Spleen (tissue), 11 donors: ENCODE measurements at regions not wholly inside any gene's neighbourhood (a gene's known extent, or its start where the extent isn't known, plus 50 kb on each side); places are given as distances from the start of the nearest gene placed in this dataset.

Experiments
- DNase-seq: peaks from one replicate; pipeline ENCODE4 v3.0.0-alpha.2; 2020
- H3K27ac ChIP-seq, 8 donors: fragments of 200-600 bp; sonication (generic) in 7 of 8; 1 replicate in 4 of 8; 2 replicates in 4 of 8; pipeline versions ENCODE4 v1.5.0 to v1.8.0; 2016 to 2021; ENCODE audit warnings: inconsistent platforms in 4 of 8, mild to moderate bottlenecking in 4 of 8, moderate library complexity in 1 of 8
- H3K27me3 ChIP-seq, 7 donors: fragments of 200-600 bp; sonication (generic) in 6 of 7; replicated peaks in 1 of 7; 1 replicate in 4 of 7; 2 replicates in 3 of 7; pipeline versions ENCODE4 v1.5.0 to v1.8.0; 2016 to 2021; ENCODE audit warnings: inconsistent platforms in 3 of 7, mild to moderate bottlenecking in 1 of 7
- H3K36me3 ChIP-seq, 6 donors: fragments of 200-600 bp; sonication (generic) in 5 of 6; 1 replicate in 4 of 6; 2 replicates in 2 of 6; pipeline versions ENCODE4 v1.5.0 to v1.8.0; 2016 to 2021; ENCODE audit warnings: inconsistent platforms in 2 of 6
- H3K4me1 ChIP-seq, 6 donors: fragments of 200-600 bp; sonication (generic) in 5 of 6; 1 replicate in 3 of 6; 2 replicates in 3 of 6; pipeline versions ENCODE4 v1.5.0 to v1.8.0; 2016 to 2021; ENCODE audit warnings: inconsistent platforms in 3 of 6
- H3K4me3 ChIP-seq, 8 donors: fragments of 200-600 bp; sonication (generic) in 7 of 8; 1 replicate in 4 of 8; 2 replicates in 4 of 8; pipeline versions ENCODE4 v1.5.0 to v1.8.0; 2016 to 2021; ENCODE audit warnings: inconsistent platforms in 4 of 8, mild to moderate bottlenecking in 4 of 8, moderate library complexity in 2 of 8
- H3K9me3 ChIP-seq, 8 donors: fragments of 200-600 bp; sonication (generic) in 7 of 8; 1 replicate in 4 of 8; 2 replicates in 4 of 8; pipeline versions ENCODE4 v1.5.0 to v1.8.0; 2016 to 2021; ENCODE audit warnings: inconsistent platforms in 4 of 8
- CTCF ChIP-seq, 11 experiments: fragments of 200-600 bp in 7 of 11; fragments of 450-650 bp in 4 of 11; sonication (generic) in 4 of 11; IDR thresholded peaks in 8 of 11; conservative IDR thresholded peaks in 3 of 11; 1 replicate in 7 of 11; 2 replicates in 4 of 11; pipeline versions ENCODE4 v1.4.0 to v1.8.0; 2016 to 2021; ENCODE audit warnings: antibody characterized with exemption in 11 of 11, inconsistent platforms in 4 of 11, mild to moderate bottlenecking in 1 of 11
- POLR2A ChIP-seq, 3 donors: fragments of 450-650 bp; IDR thresholded peaks; one replicate each; pipeline ENCODE4 v1.5.1; 2017; ENCODE audit warnings: antibody characterized with exemption in 3 of 3, mild to moderate bottlenecking in 1 of 3
- POLR2AphosphoS5 ChIP-seq, 3 donors: sonication (generic); formaldehyde crosslinking; IDR thresholded peaks; one replicate each; pipeline ENCODE4 v1.5.1; 2017; ENCODE audit warnings: antibody characterized with exemption in 3 of 3
- WGBS, 5 donors: extraction: QIAGEN DNeasy Blood & Tissue Kit in 3 of 5; methylation state at CpG; one replicate each; pipeline versions ENCODE4 v1.1.5 to v1.1.7; 2013 to 2018; 5-methylcytosine and 5-hydroxymethylcytosine counted together
- intact Hi-C: fragments of 100-400 bp; cut with DNase I; formaldehyde crosslinking; loops from one replicate; pipeline ENCODE4 v1.15.0; 2023; ENCODE audit warnings: low total_unique reads
- donor health status: healthy with polysubstance abuse.
- donor health status: DM: no; HTN: no; CAD: no; lungs with moderate emphysema.
- donor health status: DM: no; HTN: no; CAD: no.
- donor health status: Bipolar disorder and iron deficiency.
- donor health status: healthy.
- donor health status: DM: no; HTN: no; CAD: no.
- donor health status: DM: yes; HTN: yes; CAD: no.

GRCh38 chr2:84373391-84373790 is 85.7 kb downstream of the SUCLG1 start:
- no peak overlapping the region for H3K4me3 ChIP-seq
- intact Hi-C loops: no loop called here
- H3K27me3 ChIP-seq: no peaks in the 10 kb centered on the region
- no peaks in the 10 kb centered on the region for H3K4me1 ChIP-seq
- H3K9me3 ChIP-seq: no peaks in the 10 kb centered on the region
- no peak overlapping the region for H3K27ac ChIP-seq
- no peaks in the 10 kb centered on the region for H3K36me3 ChIP-seq
- DNase-seq: no peak
- TF ChIP-seq POLR2A (IDR thresholded peaks at IDR 0.05) (no peak), POLR2AphosphoS5 (IDR thresholded peaks at IDR 0.05) (no peak), CTCF (IDR thresholded peaks at IDR 0.05 in 8 of 11, conservative IDR thresholded peaks at IDR 0.05 in 3 of 11) (no peak)
- WGBS, 5 donors: 72 to 85% (median 74%) methylated on average over 2 of the region's 2 CpGs

- Histone ChIP-seq H3K9me3 (peaks cover 0 to 42% (median 30%) of the 10 kb centered on the region in 8 donors), H3K36me3 (no peaks in the 10 kb centered on the region), H3K27ac (no peak overlapping the region), H3K4me1 (no peaks in the 10 kb centered on the region), H3K27me3 (no peaks in the 10 kb centered on the region), H3K4me3 (no peak overlapping the region)
- WGBS, 5 donors: 34 to 65% (median 50%) methylated on average over 1 of the region's 1 CpG
- intact Hi-C loops: no loop called here
- TF ChIP-seq POLR2A (IDR thresholded peaks at IDR 0.05) (no peak), POLR2AphosphoS5 (IDR thresholded peaks at IDR 0.05) (no peak), CTCF (IDR thresholded peaks at IDR 0.05 in 8 of 11, conservative IDR thresholded peaks at IDR 0.05 in 3 of 11) (no peak)
- no peak for DNase-seq
These were observed 96.5 kb downstream of the SUCLG1 start for GRCh38 chr2:84362541-84362940.

GRCh38 chr2:84338069-84338468 is 121.0 kb downstream of the SUCLG1 start:
- no peak for TF ChIP-seq CTCF (IDR thresholded peaks at IDR 0.05 in 8 of 11, conservative IDR thresholded peaks at IDR 0.05 in 3 of 11)
- TF ChIP-seq POLR2AphosphoS5 (IDR thresholded peaks at IDR 0.05): no peak
- intact Hi-C loops: no loop called here
- H3K27ac ChIP-seq: no peak overlapping the region
- no peaks in the 10 kb centered on the region for H3K27me3 ChIP-seq
- H3K36me3 ChIP-seq: no peaks in the 10 kb centered on the region
- H3K9me3 ChIP-seq: peaks cover 0 to 7% (median 0%) of the 10 kb centered on the region in 8 donors
- no peak overlapping the region for H3K4me3 ChIP-seq
- WGBS, 5 donors: 56 to 81% (median 72%) methylated on average over 3 of the region's 3 CpGs
- DNase-seq: no peak
- no peaks in the 10 kb centered on the region for H3K4me1 ChIP-seq

GRCh38 chr2:84327645-84328249 is 131.3 kb downstream of the SUCLG1 start:
- Histone ChIP-seq H3K4me3 (no peak overlapping the region), H3K4me1 (no peaks in the 10 kb centered on the region), H3K27me3 (peaks cover 0 to 5% (median 0%) of the 10 kb centered on the region in 7 donors), H3K27ac (no peak overlapping the region), H3K9me3 (peaks cover 0 to 6% (median 0%) of the 10 kb centered on the region in 8 donors), H3K36me3 (no peaks in the 10 kb centered on the region)
- no peak for TF ChIP-seq CTCF (IDR thresholded peaks at IDR 0.05 in 8 of 11, conservative IDR thresholded peaks at IDR 0.05 in 3 of 11)
- TF ChIP-seq POLR2A (IDR thresholded peaks at IDR 0.05): no peak
- TF ChIP-seq POLR2AphosphoS5 (IDR thresholded peaks at IDR 0.05): no peak
- WGBS, 5 donors: 39 to 75% (median 56%) methylated on average over 1 of the region's 1 CpG
- intact Hi-C loops: no loop called here
- no peak for DNase-seq
